H9 (cell line): ENCODE measurements at regions not wholly inside any gene's neighbourhood (a gene's known extent, or its start where the extent isn't known, plus 50 kb on each side); places are given as distances from the start of the nearest gene placed in this dataset.

ENCODE experiments used
- DNase-seq: peaks from one replicate; pipeline ENCODE4 v3.0.0-alpha.2; 2017
- H2AFZ ChIP-seq: one replicate; pipeline ENCODE4 v1.6.1; 2013; ENCODE audit warnings: mild to moderate bottlenecking, low read length, control low read depth, moderate library complexity
- H2AK5ac ChIP-seq: 2 replicates; pipeline ENCODE4 v1.6.1; 2013; ENCODE audit warnings: low read length, control low read depth, mixed read lengths; ENCODE audit not compliant: insufficient read length
- H2BK120ac ChIP-seq: one replicate; pipeline ENCODE4 v1.6.1; 2013; ENCODE audit warnings: low read depth, mild to moderate bottlenecking, low read length, control low read depth, inconsistent platforms; ENCODE audit not compliant: poor library complexity, severe bottlenecking
- H2BK12ac ChIP-seq: 2 replicates; pipeline ENCODE4 v1.6.1; 2013; ENCODE audit warnings: low read length, control low read depth, mixed read lengths, low read depth; ENCODE audit not compliant: insufficient read length
- H2BK15ac ChIP-seq: 2 replicates; pipeline ENCODE4 v1.6.1; 2013; ENCODE audit warnings: low read depth, low read length, control low read depth
- H2BK20ac ChIP-seq: one replicate; pipeline ENCODE4 v1.6.1; 2013; ENCODE audit warnings: low read depth, mild to moderate bottlenecking, low read length, control low read depth, inconsistent platforms; ENCODE audit not compliant: poor library complexity, severe bottlenecking
- H2BK5ac ChIP-seq: 2 replicates; pipeline ENCODE4 v1.6.1; 2013; ENCODE audit warnings: low read length, control low read depth, mixed read lengths; ENCODE audit not compliant: insufficient read length
- H3K14ac ChIP-seq: 2 replicates; pipeline ENCODE4 v1.6.1; 2013; ENCODE audit warnings: low read length, control low read depth; ENCODE audit not compliant: insufficient read depth
- H3K18ac ChIP-seq: 2 replicates; pipeline ENCODE4 v1.6.1; 2013; ENCODE audit warnings: low read depth, mild to moderate bottlenecking, mixed read lengths, low read length, control low read depth; ENCODE audit not compliant: insufficient read length
- H3K23ac ChIP-seq: 2 replicates; pipeline ENCODE4 v1.6.1; 2013; ENCODE audit warnings: low read length, control low read depth, mixed read lengths, low read depth; ENCODE audit not compliant: insufficient read length
- H3K23me2 ChIP-seq: 2 replicates; pipeline ENCODE4 v1.6.1; 2013; ENCODE audit warnings: low read depth, mild to moderate bottlenecking, mixed read lengths, low read length, control low read depth; ENCODE audit not compliant: insufficient read length, poor library complexity, severe bottlenecking
- H3K27ac ChIP-seq: 2 replicates; pipeline ENCODE4 v1.5.1; 2013; ENCODE audit warnings: low read length, control low read depth, mixed read lengths, low read depth; ENCODE audit not compliant: insufficient read length
- H3K27me3 ChIP-seq: 2 replicates; pipeline ENCODE4 v1.6.1; 2013; ENCODE audit warnings: low read length, control low read depth, inconsistent platforms; ENCODE audit not compliant: insufficient read depth
- H3K4ac ChIP-seq: 2 replicates; pipeline ENCODE4 v1.6.1; 2013; ENCODE audit warnings: low read depth, mild to moderate bottlenecking, control low read depth, inconsistent platforms, low read length, moderate library complexity
- H3K4me1 ChIP-seq: 2 replicates; pipeline ENCODE4 v1.6.1; 2013; ENCODE audit warnings: low read length, control low read depth, inconsistent platforms; ENCODE audit not compliant: insufficient read depth
- H3K4me2 ChIP-seq: 2 replicates; pipeline ENCODE4 v1.6.1; 2013; ENCODE audit warnings: low read length, control low read depth, mixed read lengths; ENCODE audit not compliant: insufficient read length, insufficient read depth
- H3K56ac ChIP-seq: 2 replicates; pipeline ENCODE4 v1.6.1; 2013; ENCODE audit warnings: low read depth, mild to moderate bottlenecking, mixed read lengths, low read length, control low read depth; ENCODE audit not compliant: insufficient read length
- H3K79me1 ChIP-seq: 2 replicates; pipeline ENCODE4 v1.6.1; 2013; ENCODE audit warnings: low read depth, mild to moderate bottlenecking, moderate library complexity, low read length, control low read depth, inconsistent platforms; ENCODE audit not compliant: insufficient read depth, poor library complexity, severe bottlenecking
- H3K79me2 ChIP-seq: 2 replicates; pipeline ENCODE4 v1.6.1; 2013; ENCODE audit warnings: low read length, control low read depth, inconsistent platforms; ENCODE audit not compliant: insufficient read depth
- H3K9ac ChIP-seq: 2 replicates; pipeline ENCODE4 v1.6.1; 2013; ENCODE audit warnings: low read length, control low read depth, mixed read lengths; ENCODE audit not compliant: insufficient read length; ENCODE audit errors: extremely low read depth
- H3K9me3 ChIP-seq: one replicate; pipeline ENCODE4 v1.6.1; 2013; ENCODE audit warnings: low read depth, low read length, inconsistent platforms; ENCODE audit not compliant: control insufficient read depth
- H3T11ph ChIP-seq: one replicate; pipeline ENCODE4 v1.6.1; 2013; ENCODE audit warnings: mild to moderate bottlenecking, low read length, control low read depth, inconsistent platforms
- H4K20me1 ChIP-seq: one replicate; pipeline ENCODE4 v1.6.1; 2013; ENCODE audit not compliant: control insufficient read depth, insufficient read length, insufficient read depth
- H4K5ac ChIP-seq: 2 replicates; pipeline ENCODE4 v1.6.1; 2013; ENCODE audit warnings: low read depth, mild to moderate bottlenecking, mixed read lengths, low read length, control low read depth; ENCODE audit not compliant: insufficient read length
- H4K8ac ChIP-seq: replicated peaks from 2 replicates; pipeline ENCODE4 v1.6.1; 2013; ENCODE audit warnings: low read length, control low read depth, mixed read lengths, low read depth; ENCODE audit not compliant: insufficient read length
- H4K91ac ChIP-seq: 2 replicates; pipeline ENCODE4 v1.6.1; 2013; ENCODE audit warnings: low read depth, mild to moderate bottlenecking, moderate library complexity, mixed read lengths, low read length, control low read depth; ENCODE audit not compliant: insufficient read length
- H3K27ac Mint-ChIP-seq, 3 experiments: 2 replicates in 2 of 3; 3 replicates in 1 of 3; pipeline ENCODE4 v1.8.0; 2020 to 2021; ENCODE audit warnings: mixed read lengths in 3 of 3, mild to moderate bottlenecking in 1 of 3, moderate library complexity in 1 of 3
- H3K27me3 Mint-ChIP-seq: 2 replicates; pipeline ENCODE4 v1.8.0; 2021; ENCODE audit warnings: low read depth, mild to moderate bottlenecking, moderate library complexity, mixed read lengths
- H3K36me3 Mint-ChIP-seq, 3 experiments: 2 replicates in 2 of 3; 3 replicates in 1 of 3; pipeline ENCODE4 v1.8.0; 2020 to 2021; ENCODE audit warnings: low read depth in 3 of 3, mixed read lengths in 3 of 3; ENCODE audit not compliant: insufficient read depth in 1 of 3
- H3K4me1 Mint-ChIP-seq, 2 experiments: 2 replicates each; pipeline ENCODE4 v1.8.0; 2020; ENCODE audit warnings: mixed read lengths in 2 of 2
- H3K4me3 Mint-ChIP-seq, 2 experiments: 2 replicates in 1 of 2; 3 replicates in 1 of 2; pipeline ENCODE4 v1.8.0; 2020 to 2021; ENCODE audit warnings: mild to moderate bottlenecking in 2 of 2, mixed read lengths in 2 of 2, moderate library complexity in 1 of 2
- H3K9me3 Mint-ChIP-seq, 2 experiments: 2 replicates in 1 of 2; 3 replicates in 1 of 2; pipeline ENCODE4 v1.8.0; 2020; ENCODE audit warnings: mild to moderate bottlenecking in 2 of 2, mixed read lengths in 2 of 2, moderate library complexity in 1 of 2
- CTCF ChIP-seq: fragments of 200-600 bp; sonication (generic); conservative IDR thresholded peaks from 3 replicates; pipeline ENCODE4 v1.8.0; 2021; ENCODE audit warnings: antibody characterized with exemption, mild to moderate bottlenecking
- WGBS: extraction: QIAGEN DNeasy Blood & Tissue Kit; methylation state at CpG from one replicate; pipeline ENCODE4 v1.1.7; 2013; ENCODE audit warnings: missing lambda C conversion rate, low lambda C conversion rate, mixed read lengths; ENCODE audit not compliant: insufficient read length; ENCODE audit errors: extremely low coverage; 5-methylcytosine and 5-hydroxymethylcytosine counted together

GRCh38 chr14:87813211-87813610 is 179.8 kb downstream of the GALC start:
- Histone ChIP-seq H2AFZ (no peak overlapping the region), H4K91ac (no peak overlapping the region), H2BK12ac (no peak overlapping the region), H2BK20ac (no peak overlapping the region), H3K4me2 (no peak overlapping the region), H3K14ac (no peak overlapping the region), H4K20me1 (no peaks in the 10 kb centered on the region), H3K18ac (no peak overlapping the region), H4K8ac (no peak overlapping the region), H3K79me2 (no peaks in the 10 kb centered on the region), H4K5ac (no peak overlapping the region), H2BK15ac (no peak overlapping the region), H3K79me1 (no peaks in the 10 kb centered on the region), H3K27me3 (no peaks in the 10 kb centered on the region), H3K9me3 (no peaks in the 10 kb centered on the region), H3K56ac (no peak overlapping the region), H2BK5ac (no peak overlapping the region), H3K4ac (no peak overlapping the region), H3K4me1 (no peaks in the 10 kb centered on the region), H3K23me2 (no peaks in the 10 kb centered on the region), H3K9ac (no peak overlapping the region), H3K27ac (no peak overlapping the region), H2BK120ac (no peak overlapping the region), H3K23ac (no peak overlapping the region), H3T11ph (no peak overlapping the region), H2AK5ac (no peak overlapping the region)
- DNase-seq = no peak
- no peak for TF ChIP-seq CTCF
- Mint-ChIP-seq H3K9me3 (no peaks in the 10 kb centered on the region), H3K4me1 (peaks cover 0 to 3% of the 10 kb centered on the region in 2 experiments; a peak in 2 of 4 replicates), H3K27ac (no peak overlapping the region), H3K36me3 (peaks cover 0 to 2% (median 0%) of the 10 kb centered on the region in 3 experiments; a peak in 1 of 7 replicates), H3K27me3 (no peaks in the 10 kb centered on the region; the same call in 1 of the 2 replicates), H3K4me3 (no peak overlapping the region)
- no CpG with 5 or more reads among the region's 1 CpG for WGBS
